ENCODE measurements at regions not wholly inside any gene's neighbourhood (a gene's known extent, or its start where the extent isn't known, plus 50 kb on each side); places are given as distances from the start of the nearest gene placed in this dataset.

- no peak for TF ChIP-seq CTCF (IDR thresholded peaks at IDR 0.05; ENCODE audit: control extremely low read depth, extremely low read depth, low read depth, missing control alignments)
- CTCF ChIA-PET, result no interaction called here
- POLR2A ChIA-PET, result no interaction called here
- DNase-seq (ENCODE audit: extremely low spot score), result no peak
These were observed 443.1 kb downstream of the ZNF608 start for GRCh38 chr5:124303366-124303765.

- no peak for TF ChIP-seq CTCF (IDR thresholded peaks at IDR 0.05; ENCODE audit: control extremely low read depth, extremely low read depth, low read depth, missing control alignments)
- ChIA-PET POLR2A (no interaction called here), CTCF (no interaction called here)
- DNase-seq (ENCODE audit: extremely low spot score), result no peak
These were observed 443.9 kb downstream of the ZNF608 start for GRCh38 chr5:124302533-124302932.

- no peak for DNase-seq (ENCODE audit: extremely low spot score)
- no peak for TF ChIP-seq CTCF (IDR thresholded peaks at IDR 0.05; ENCODE audit: control extremely low read depth, extremely low read depth, low read depth, missing control alignments)
- ChIA-PET POLR2A (no interaction called here), CTCF (interaction anchor here (0.8 kb wide), 1 partner anchor 9 kb away, joined by 3 read pairs; no protein-coding TSS in a partner anchor)
These were observed 444.6 kb downstream of the ZNF608 start for GRCh38 chr5:124301850-124302249.

GRCh38 chr5:124300815-124301621 is 445.4 kb downstream of the ZNF608 start:
- ChIA-PET POLR2A (no interaction called here), CTCF (interaction anchor here (0.8 kb wide), 1 partner anchor 10 kb away, joined by 3 read pairs; no protein-coding TSS in a partner anchor)
- no peak for TF ChIP-seq CTCF (IDR thresholded peaks at IDR 0.05; ENCODE audit: control extremely low read depth, extremely low read depth, low read depth, missing control alignments)

GRCh38 chr5:124297826-124298225 is 448.6 kb downstream of the ZNF608 start:
- ChIA-PET CTCF (no interaction called here), POLR2A (no interaction called here)
- TF ChIP-seq CTCF (IDR thresholded peaks at IDR 0.05; ENCODE audit: control extremely low read depth, extremely low read depth, low read depth, missing control alignments), result no peak
- no peak for DNase-seq (ENCODE audit: extremely low spot score)

More at GRCh38 chr5:124300815-124301621, 445.4 kb downstream of the ZNF608 start:
- DNase-seq (ENCODE audit: extremely low spot score), result no peak

GRCh38 chr5:124292322-124292855 is 454.1 kb downstream of the ZNF608 start:
- DNase-seq (ENCODE audit: extremely low spot score), result no peak
- ChIA-PET CTCF (no interaction called here), POLR2A (no interaction called here)
- TF ChIP-seq CTCF (IDR thresholded peaks at IDR 0.05; ENCODE audit: control extremely low read depth, extremely low read depth, low read depth, missing control alignments), result no peak
